T-helper 2 cell treated with Interferon-gamma antibody and Interleukin-4, amounts not matched to agents 5 μg/mL and 100 μg/mL, for 36 hours (primary cell): ENCODE measurements at regions not wholly inside any gene's neighbourhood (a gene's known extent, or its start where the extent isn't known, plus 50 kb on each side); places are given as distances from the start of the nearest gene placed in this dataset.

ENCODE experiments used
- DNase-seq: peaks from one replicate; pipeline ENCODE4 v3.0.0; 2021; ENCODE audit warnings: low spot score
- H3K27ac Mint-ChIP-seq: one replicate; pipeline ENCODE4 v1.8.0; 2021; ENCODE audit warnings: mild to moderate bottlenecking, mixed read lengths
- H3K27me3 Mint-ChIP-seq: one replicate; pipeline ENCODE4 v1.8.0; 2021; ENCODE audit warnings: low read depth, mixed read lengths
- H3K36me3 Mint-ChIP-seq: one replicate; pipeline ENCODE4 v1.8.0; 2021; ENCODE audit warnings: low read depth, mixed read lengths
- H3K4me1 Mint-ChIP-seq: one replicate; pipeline ENCODE4 v1.8.0; 2021; ENCODE audit warnings: low read depth, mixed read lengths
- H3K4me3 Mint-ChIP-seq: one replicate; pipeline ENCODE4 v1.8.0; 2022; ENCODE audit warnings: mild to moderate bottlenecking, moderate library complexity, mixed read lengths
- H3K9me3 Mint-ChIP-seq: one replicate; pipeline ENCODE4 v1.8.0; 2021; ENCODE audit warnings: mixed read lengths

DNA sequence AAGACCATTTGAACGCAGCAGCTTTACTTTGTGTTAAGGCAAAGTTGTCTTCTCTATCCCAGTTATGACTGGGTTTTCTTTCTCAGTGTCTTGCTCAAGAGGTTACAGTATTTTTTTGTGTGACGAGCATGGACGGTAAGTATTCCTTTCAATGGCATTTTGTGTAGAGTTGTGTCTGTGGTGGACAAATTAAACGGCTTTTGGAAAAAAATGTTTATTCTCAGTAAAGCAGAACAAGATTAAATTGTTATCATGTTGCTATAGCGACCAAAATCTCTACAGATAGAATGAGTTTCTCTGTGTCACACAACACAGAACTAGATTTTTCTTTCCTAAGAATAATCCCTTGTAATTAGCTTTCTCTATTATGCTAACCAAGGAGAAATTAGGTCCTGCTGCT, 417.1 kb downstream of the AEBP2 start:
- no peak overlapping the region for H3K4me3 Mint-ChIP-seq
- peaks cover 1% of the 10 kb centered on the region for H3K4me1 Mint-ChIP-seq
- H3K9me3 Mint-ChIP-seq, result peaks cover 5% of the 10 kb centered on the region
- H3K27me3 Mint-ChIP-seq, result no peaks in the 10 kb centered on the region
- no peak for DNase-seq
- no peaks in the 10 kb centered on the region for H3K36me3 Mint-ChIP-seq
- no peak overlapping the region for H3K27ac Mint-ChIP-seq

DNA sequence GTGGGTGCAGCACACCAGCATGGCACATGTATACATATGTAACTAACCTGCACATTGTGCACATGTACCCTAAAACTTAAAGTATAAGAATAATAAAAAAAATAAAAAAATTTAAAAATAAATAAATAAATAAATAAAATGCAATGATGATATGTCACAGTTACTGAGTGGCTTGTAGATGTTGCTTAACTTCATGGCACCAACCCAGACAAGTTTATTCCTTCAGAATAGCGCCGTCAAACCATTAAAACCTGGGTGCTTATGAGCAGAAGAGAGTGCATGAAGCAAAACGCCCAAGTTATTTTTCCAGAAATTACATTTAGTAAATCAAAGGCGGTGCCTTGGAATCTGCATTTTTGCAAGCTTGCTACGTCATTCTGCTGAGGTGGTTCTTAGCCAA, 417.9 kb downstream of the AEBP2 start:
- H3K9me3 Mint-ChIP-seq, result peaks cover 8% of the 10 kb centered on the region
- DNase-seq, result no peak
- no peak overlapping the region for H3K27ac Mint-ChIP-seq
- H3K27me3 Mint-ChIP-seq, result no peaks in the 10 kb centered on the region
- H3K4me3 Mint-ChIP-seq, result no peak overlapping the region
- no peaks in the 10 kb centered on the region for H3K36me3 Mint-ChIP-seq
- no peaks in the 10 kb centered on the region for H3K4me1 Mint-ChIP-seq

DNA sequence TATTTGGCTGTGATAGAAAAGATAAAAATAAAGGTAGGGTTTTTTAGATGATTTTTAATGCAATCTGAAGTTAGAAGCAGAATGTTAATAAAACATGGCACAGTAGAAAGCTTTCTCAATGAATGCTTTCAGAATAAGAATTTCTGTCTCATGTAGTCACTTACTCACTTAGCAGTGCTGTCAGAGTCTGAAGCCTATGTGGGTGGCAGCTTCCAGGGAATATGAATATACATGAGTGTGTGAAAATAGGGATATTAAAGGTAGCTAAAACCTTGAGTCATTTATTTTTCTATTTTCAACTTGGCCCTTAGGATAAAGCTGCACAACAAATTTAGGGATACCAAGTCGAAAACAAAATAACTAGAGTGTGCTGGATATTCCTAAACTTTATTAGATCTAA, 427.9 kb downstream of the AEBP2 start:
- no peak overlapping the region for H3K27ac Mint-ChIP-seq
- H3K4me1 Mint-ChIP-seq, result no peaks in the 10 kb centered on the region
- no peaks in the 10 kb centered on the region for H3K36me3 Mint-ChIP-seq
- no peaks in the 10 kb centered on the region for H3K27me3 Mint-ChIP-seq
- DNase-seq, result no peak
- no peaks in the 10 kb centered on the region for H3K9me3 Mint-ChIP-seq
- no peak overlapping the region for H3K4me3 Mint-ChIP-seq

DNA sequence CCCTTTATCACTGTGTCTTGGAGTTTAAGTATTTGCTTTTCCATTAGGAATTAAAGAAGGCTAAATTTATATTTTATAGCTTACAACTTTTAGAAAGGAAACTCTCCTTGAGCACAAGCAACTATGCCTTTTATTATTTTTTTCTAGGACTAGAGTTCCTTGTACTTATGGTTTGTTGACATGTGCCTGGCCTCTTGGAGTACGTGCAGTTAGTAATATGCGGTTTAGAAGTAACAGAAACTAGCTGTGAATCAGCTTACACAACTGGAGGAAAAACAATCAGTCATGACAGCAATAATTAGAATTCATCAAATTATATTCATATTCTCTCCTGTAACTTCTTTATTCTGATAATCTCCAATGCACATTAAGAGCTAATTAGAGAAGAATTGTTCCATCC, 428.7 kb downstream of the AEBP2 start:
- Mint-ChIP-seq H3K9me3 (no peaks in the 10 kb centered on the region), H3K36me3 (no peaks in the 10 kb centered on the region), H3K27me3 (no peaks in the 10 kb centered on the region), H3K4me3 (no peak overlapping the region), H3K4me1 (no peaks in the 10 kb centered on the region), H3K27ac (no peak overlapping the region)
- no peak for DNase-seq

DNA sequence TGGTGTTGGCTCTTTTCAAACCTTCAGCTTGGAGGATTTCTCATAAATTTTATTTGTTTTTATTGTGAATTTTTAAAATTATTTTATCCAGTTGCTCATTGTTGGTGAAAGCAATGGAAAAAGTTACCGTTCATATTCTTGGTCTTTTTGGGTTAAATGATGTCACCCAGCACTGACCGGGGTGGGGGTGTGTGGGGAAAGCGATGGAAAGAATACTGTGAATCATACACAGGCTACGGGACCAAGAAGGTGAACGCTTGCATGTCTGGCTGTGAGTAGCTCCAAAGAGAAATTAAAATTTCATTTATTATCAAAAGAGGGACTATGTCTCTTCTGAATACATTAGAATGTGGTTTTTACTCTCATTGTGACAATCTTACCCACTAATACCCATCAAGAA, 430.1 kb downstream of the AEBP2 start:
- Mint-ChIP-seq H3K9me3 (no peaks in the 10 kb centered on the region), H3K27me3 (no peaks in the 10 kb centered on the region), H3K4me1 (no peaks in the 10 kb centered on the region), H3K27ac (no peak overlapping the region), H3K4me3 (no peak overlapping the region), H3K36me3 (no peaks in the 10 kb centered on the region)
- peak; percentile 6 for DNase-seq

DNA sequence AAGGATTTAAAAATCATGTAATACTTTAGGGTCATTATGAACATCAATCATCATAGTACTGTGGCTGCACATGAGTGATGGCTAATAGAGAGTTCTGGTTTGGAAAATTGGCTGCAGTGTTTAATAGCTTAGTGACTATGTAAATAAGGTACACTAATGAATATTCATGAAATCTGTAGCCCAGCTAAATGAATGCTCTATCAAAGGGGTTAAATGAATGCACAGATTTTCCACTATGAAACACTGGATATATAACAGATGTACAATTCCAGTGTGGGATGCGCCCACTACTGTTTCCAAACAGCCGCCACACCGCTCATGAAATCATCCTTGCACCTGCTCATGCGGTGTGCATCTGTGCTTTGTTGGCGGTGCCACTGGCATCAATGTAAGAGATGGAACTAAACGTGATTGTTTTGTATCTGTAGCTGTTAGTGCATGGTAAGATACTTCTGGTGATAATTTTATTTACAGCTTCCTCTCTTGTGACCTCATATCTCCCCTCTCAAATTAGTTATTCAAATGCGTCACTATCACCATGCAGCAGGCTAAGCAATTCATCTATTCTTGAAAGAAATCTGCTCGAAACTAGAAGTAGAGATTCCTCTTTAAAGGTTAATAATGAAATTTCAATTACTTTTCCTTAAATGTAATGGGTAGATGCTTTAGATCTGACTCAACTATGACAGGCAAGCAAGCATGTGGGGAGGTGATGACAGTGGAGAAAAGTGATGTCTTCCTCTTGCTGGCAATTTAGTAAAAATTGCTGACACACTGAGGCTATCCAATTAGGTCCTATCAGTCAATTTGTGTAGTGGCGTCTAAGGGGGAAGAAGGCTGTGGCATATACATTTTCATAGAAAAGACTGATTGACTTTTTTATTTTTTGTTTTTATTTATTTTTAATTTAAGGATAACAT, 433.6 kb downstream of the AEBP2 start:
- no peaks in the 10 kb centered on the region for H3K27me3 Mint-ChIP-seq
- no peak overlapping the region for H3K4me3 Mint-ChIP-seq
- H3K4me1 Mint-ChIP-seq, result no peaks in the 10 kb centered on the region
- H3K27ac Mint-ChIP-seq, result no peak overlapping the region
- no peaks in the 10 kb centered on the region for H3K9me3 Mint-ChIP-seq
- DNase-seq, result no peak
- no peaks in the 10 kb centered on the region for H3K36me3 Mint-ChIP-seq

DNA sequence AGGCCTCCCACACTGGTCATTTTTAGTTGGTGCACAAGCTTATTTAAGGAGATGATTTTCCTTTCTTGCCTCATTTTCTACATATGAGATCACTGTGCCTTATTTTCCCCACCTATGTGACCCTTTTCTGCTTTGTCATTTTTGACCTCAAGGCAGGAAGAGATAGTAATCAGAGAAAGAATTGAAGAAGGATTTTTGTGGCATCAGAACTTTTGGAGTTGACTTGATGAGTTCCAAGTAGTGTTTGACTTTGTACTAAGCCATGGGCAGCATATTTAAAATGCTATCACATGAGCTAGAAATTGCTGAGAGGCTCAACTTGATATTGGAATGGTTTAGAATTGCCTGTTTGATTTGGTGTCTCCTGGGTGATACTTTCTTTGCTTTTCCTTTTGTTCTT, 440.8 kb downstream of the AEBP2 start:
- no peak overlapping the region for H3K4me3 Mint-ChIP-seq
- H3K27me3 Mint-ChIP-seq, result no peaks in the 10 kb centered on the region
- no peak for DNase-seq
- H3K9me3 Mint-ChIP-seq, result no peaks in the 10 kb centered on the region
- H3K27ac Mint-ChIP-seq, result no peak overlapping the region
- H3K4me1 Mint-ChIP-seq, result no peaks in the 10 kb centered on the region
- no peaks in the 10 kb centered on the region for H3K36me3 Mint-ChIP-seq

DNA sequence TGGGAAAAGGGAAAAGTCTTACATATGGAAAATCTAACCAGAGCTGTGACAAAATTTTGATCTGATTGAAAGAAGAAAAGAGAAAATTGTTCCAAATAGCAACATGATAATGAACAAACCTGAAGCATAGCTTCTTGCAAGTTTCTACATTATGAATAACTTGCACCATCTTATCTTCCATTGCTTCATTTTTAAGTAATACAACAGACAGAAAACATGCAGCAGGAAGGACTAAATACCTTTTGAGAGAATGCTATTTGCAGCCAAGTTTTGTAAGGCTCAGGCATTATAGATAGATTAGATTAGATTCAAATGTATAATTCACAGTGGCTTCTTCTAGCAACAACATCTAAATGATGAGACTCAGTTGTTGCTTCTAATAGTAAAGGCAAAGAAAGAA, 441.4 kb downstream of the AEBP2 start:
- H3K4me3 Mint-ChIP-seq, result no peak overlapping the region
- H3K4me1 Mint-ChIP-seq, result no peaks in the 10 kb centered on the region
- H3K36me3 Mint-ChIP-seq, result no peaks in the 10 kb centered on the region
- no peaks in the 10 kb centered on the region for H3K27me3 Mint-ChIP-seq
- no peak overlapping the region for H3K27ac Mint-ChIP-seq
- H3K9me3 Mint-ChIP-seq, result no peaks in the 10 kb centered on the region
- DNase-seq, result no peak

DNA sequence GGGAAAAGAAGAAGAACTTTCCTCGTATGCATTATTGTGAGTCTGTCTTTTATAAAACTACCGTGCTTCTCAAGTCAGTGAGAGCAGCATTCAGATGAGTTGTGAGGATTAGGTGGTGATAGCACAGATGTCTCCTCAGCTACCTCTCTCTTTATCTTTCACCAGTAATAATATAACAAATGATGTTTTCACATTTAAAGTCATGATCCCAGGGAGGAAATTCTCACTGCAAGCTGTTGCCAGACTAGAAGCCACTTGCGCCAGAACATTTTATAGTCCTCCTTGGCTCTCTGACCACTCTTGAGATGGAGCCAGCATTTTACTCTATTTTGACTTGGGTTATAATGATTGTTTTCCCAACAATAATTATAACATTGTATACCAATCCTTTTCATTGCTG, 443.1 kb downstream of the AEBP2 start:
- no peaks in the 10 kb centered on the region for H3K9me3 Mint-ChIP-seq
- DNase-seq, result no peak
- H3K4me3 Mint-ChIP-seq, result no peak overlapping the region
- no peaks in the 10 kb centered on the region for H3K4me1 Mint-ChIP-seq
- H3K36me3 Mint-ChIP-seq, result no peaks in the 10 kb centered on the region
- H3K27me3 Mint-ChIP-seq, result no peaks in the 10 kb centered on the region
- no peak overlapping the region for H3K27ac Mint-ChIP-seq

DNA sequence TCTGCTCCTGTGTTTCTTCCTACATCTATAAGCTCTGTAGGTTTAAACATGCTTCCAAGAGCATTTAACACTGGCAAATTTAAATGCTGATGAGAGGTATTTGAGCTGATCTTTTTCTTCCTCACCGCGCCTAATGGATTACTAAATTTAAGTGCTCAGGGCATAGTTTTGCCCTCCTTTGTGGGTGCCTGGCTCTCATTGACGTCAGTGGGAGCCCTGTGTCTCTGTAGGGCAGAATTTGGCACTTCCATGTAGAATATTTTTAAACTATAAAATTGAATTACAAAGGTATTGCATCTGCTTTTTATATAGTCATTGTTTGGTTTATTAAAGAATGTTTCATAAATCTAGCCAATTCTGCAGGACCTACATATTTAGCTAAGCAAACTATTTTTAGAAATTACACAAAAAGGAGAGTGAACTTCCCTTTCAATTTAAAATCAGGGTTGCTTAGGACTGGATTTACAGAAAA, 444.8 kb downstream of the AEBP2 start:
- Mint-ChIP-seq H3K36me3 (no peaks in the 10 kb centered on the region), H3K27ac (no peak overlapping the region), H3K4me1 (no peaks in the 10 kb centered on the region), H3K27me3 (no peaks in the 10 kb centered on the region), H3K9me3 (no peaks in the 10 kb centered on the region), H3K4me3 (no peak overlapping the region)
- no peak for DNase-seq

DNA sequence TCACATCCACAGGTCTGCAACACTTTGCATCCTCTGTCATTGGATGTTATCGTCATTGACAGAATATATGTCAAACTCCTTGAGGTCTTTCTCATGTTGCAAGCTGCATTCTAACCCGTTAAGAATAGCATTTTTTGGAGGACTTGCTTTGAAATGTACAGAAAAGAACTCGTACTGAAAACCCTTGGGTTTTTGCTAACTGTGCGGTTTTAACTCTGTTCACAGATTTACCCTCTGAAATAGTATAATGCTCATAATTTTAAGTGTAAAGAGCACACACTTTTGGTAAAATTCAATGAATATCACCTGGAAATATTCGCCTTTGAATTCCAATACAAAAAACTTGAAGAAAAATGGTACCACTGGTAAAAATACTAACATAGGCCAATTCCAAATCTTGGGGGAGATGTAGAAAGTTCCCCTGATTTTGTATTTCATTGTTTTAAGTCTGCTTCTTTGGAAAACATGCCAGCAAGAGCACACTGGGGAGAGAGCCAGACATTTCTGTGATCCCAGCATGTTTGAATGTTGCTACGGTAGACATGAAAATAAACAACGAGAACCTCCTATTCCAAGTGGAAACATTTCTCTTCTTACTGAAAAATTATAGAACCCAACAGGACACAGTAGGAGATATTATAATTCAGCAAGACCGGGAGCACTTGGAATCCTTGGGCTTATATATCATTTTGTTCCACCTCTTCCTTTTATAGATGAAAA, 446.0 kb downstream of the AEBP2 start:
- H3K4me1 Mint-ChIP-seq, result no peaks in the 10 kb centered on the region

DNA sequence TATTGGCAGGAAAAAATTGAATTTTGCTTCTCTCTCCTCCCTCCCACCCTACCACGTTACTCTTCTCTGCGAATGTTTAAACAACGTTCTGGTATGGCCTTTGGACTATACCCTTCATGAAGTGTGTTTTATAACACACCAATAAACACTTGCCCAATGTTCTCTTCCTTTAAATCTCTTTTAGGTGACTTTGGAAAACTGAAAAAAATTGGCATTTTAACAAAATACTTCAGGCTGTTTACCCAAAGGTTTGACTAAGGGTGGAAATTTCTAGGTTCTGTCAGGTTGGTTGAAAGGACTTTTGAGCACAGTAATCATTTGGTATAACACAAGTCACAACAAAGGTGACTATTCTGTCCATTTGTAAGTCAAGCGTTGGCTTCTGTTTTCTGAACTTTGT, 446.8 kb downstream of the AEBP2 start:
- H3K9me3 Mint-ChIP-seq, result no peaks in the 10 kb centered on the region
- H3K4me3 Mint-ChIP-seq, result no peak overlapping the region
- H3K27ac Mint-ChIP-seq, result no peak overlapping the region
- H3K36me3 Mint-ChIP-seq, result no peaks in the 10 kb centered on the region
- no peaks in the 10 kb centered on the region for H3K27me3 Mint-ChIP-seq
- no peak for DNase-seq
- no peaks in the 10 kb centered on the region for H3K4me1 Mint-ChIP-seq

More for the DNA sequence above, 446.0 kb downstream of the AEBP2 start:
- H3K36me3 Mint-ChIP-seq, result no peaks in the 10 kb centered on the region
- H3K27me3 Mint-ChIP-seq, result no peaks in the 10 kb centered on the region
- no peaks in the 10 kb centered on the region for H3K9me3 Mint-ChIP-seq
- H3K4me3 Mint-ChIP-seq, result no peak overlapping the region
- DNase-seq, result no peak
- no peak overlapping the region for H3K27ac Mint-ChIP-seq

DNA sequence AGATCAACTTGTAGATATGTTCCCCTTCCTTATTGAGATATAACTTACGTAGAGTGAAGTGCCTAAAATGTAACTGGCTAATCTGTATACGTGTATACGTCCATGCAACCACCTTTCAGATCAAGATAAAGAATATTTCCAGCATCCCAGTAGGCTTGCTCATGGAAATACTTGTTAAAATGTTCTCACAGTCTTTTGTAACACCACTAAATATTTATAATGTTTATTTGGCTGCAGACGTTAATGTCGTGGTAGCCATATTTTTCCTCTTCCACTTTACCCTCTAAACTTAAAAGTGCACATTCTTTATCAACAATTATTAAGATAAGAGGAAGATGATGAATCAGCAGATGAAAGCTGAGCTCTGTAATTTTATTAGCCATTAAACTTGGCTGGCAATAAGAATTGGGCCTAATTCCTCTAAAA, 447.4 kb downstream of the AEBP2 start:
- Mint-ChIP-seq H3K4me3 (no peak overlapping the region), H3K36me3 (no peaks in the 10 kb centered on the region), H3K4me1 (no peaks in the 10 kb centered on the region), H3K27me3 (no peaks in the 10 kb centered on the region), H3K27ac (no peak overlapping the region), H3K9me3 (no peaks in the 10 kb centered on the region)
- DNase-seq, result no peak

DNA sequence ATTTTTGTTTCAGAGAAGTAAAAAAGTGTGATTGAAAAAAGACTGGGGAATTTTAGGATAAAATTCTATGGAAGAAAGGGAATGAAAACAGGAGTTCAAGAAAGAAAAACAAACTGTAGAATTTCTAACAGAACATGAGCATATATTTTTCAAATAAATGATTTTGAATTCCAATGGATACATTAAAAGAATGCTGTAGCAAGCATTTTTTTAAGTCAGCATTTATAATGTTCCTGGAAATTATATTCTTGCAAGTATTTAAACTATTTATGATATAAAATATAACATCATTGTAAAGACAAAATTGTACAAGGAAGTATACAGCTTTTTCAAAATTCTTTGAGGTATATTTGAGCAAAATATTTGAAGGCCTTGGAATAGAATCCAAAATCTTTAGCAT, 450.7 kb downstream of the AEBP2 start:
- no peak for DNase-seq
- Mint-ChIP-seq H3K4me3 (no peak overlapping the region), H3K36me3 (no peaks in the 10 kb centered on the region), H3K4me1 (peaks cover 3% of the 10 kb centered on the region), H3K27me3 (no peaks in the 10 kb centered on the region), H3K9me3 (no peaks in the 10 kb centered on the region), H3K27ac (no peak overlapping the region)
